ENCODE measurements at regions not wholly inside any gene's neighbourhood (a gene's known extent, or its start where the extent isn't known, plus 50 kb on each side); places are given as distances from the start of the nearest gene placed in this dataset.
"Not testable (repeated sequence)": the region's sequence is repeated elsewhere in the genome, so short reads cannot be mapped to it uniquely, and the experiment has no call there.

GRCh38 chr12:131356485-131357184 is 354.3 kb upstream of the SFSWAP start:
- H3K4me3 Mint-ChIP-seq = no peak overlapping the region
- H3K4me1 Mint-ChIP-seq (ENCODE audit: low read depth) = no peaks in the 10 kb centered on the region
- H3K27me3 Mint-ChIP-seq = peaks cover 18% of the 10 kb centered on the region
- no peaks in the 10 kb centered on the region for H3K9me3 Mint-ChIP-seq (ENCODE audit: low read depth)
- no peaks in the 10 kb centered on the region for H3K36me3 Mint-ChIP-seq
- no peak overlapping the region for H3K27ac Mint-ChIP-seq

DNA sequence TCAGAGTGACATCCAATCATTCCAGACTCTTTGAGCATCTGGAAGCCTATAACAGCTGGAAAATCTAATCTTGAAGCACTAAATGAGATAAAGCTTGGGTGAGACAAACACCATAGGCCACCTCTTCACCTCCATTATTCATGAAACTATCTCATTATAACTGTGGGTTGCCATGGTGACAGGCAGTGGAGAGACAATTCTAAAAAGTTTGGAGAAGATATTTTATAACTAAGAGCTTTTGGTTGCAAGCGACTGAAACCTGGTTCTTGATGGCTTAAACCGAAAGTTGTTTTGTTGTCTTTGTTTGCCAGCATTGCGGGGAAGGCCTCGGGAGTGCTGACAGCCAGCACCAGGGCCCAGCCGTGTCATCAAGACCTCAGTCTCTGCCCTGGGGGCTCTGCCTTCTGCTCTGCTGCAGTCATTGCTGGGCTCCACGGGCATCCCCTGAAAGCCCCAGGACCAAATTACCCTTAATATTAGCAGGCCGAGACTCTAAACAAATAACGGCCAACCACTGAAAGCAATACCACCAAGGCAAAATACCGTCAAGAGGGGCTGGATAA is 353.6 kb upstream of the SFSWAP start:
- Mint-ChIP-seq H3K27ac (no peak overlapping the region), H3K9me3 (ENCODE audit: low read depth) (no peaks in the 10 kb centered on the region), H3K27me3 (peaks cover 18% of the 10 kb centered on the region), H3K4me1 (ENCODE audit: low read depth) (no peaks in the 10 kb centered on the region), H3K4me3 (no peak overlapping the region), H3K36me3 (no peaks in the 10 kb centered on the region)

DNA sequence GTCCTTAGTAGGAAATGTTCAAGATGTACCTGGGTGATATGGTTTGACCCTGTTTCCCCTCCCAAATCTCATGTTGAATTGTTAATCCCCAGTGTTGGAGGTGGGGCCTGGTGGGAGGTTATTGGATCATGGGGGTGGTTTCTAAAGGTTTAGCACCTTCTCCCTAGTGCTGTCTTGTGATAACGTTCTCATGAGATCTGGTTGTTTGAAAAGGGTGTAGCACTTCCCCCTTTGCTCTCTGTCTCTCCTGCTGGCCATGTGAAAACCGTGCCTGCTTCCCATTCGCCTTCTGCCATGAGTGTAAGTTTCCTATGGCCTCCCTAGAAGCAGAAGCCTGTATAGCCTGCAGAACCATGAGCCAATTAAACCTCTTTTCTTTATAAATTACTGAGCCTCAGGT is 353.0 kb upstream of the SFSWAP start:
- Mint-ChIP-seq H3K4me1 (ENCODE audit: low read depth) (no peaks in the 10 kb centered on the region), H3K27me3 (peaks cover 15% of the 10 kb centered on the region)

DNA sequence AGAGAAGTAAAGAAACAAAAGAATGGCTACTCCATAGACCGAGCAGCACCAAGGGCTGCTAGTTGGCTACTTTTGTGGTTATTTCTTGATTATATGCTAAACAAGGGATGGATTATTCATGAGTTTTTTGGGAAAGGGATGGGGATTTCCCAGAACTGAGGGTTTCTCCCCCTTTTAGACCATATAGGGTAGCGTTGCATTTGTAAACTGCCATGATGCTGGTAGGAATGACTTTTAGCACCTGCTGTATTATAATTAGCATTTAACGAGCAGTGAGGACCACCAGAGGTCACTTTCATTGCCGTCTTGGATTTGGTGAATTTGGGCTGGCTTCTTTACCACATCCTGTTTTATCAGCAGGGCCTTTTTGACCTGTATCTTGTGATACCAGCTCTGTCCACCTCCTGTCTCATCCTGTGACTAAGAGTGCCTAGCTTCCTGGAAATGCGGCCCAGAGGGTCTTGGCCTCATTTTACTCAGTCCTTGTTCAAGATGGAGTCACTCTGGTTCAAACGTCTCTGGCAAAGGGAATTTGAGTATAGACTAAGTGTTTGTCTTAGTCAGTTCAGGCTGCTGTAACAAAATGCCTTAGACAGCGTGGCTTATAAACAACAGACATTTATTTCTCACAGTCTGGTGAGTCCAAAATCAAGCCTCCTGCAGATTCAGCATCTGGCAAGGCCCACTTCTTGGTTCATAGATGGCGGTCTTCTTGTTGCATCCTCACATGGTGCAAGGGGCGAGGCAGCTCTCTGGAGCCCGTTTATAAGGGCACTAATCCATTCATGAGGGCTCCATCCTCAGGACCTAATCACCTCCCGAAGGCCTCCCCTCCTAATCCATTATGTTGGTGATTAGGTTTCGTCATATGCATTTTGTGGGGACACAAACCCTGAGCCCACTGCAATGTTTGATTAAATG is 348.3 kb upstream of the SFSWAP start:
- Mint-ChIP-seq H3K9me3 (ENCODE audit: low read depth) (no peaks in the 10 kb centered on the region), H3K27ac (no peak overlapping the region), H3K4me1 (ENCODE audit: low read depth) (no peaks in the 10 kb centered on the region), H3K36me3 (no peaks in the 10 kb centered on the region), H3K4me3 (no peak overlapping the region), H3K27me3 (peaks cover 5% of the 10 kb centered on the region)

More for the DNA sequence above, 353.0 kb upstream of the SFSWAP start:
- Mint-ChIP-seq H3K9me3 (ENCODE audit: low read depth) (no peaks in the 10 kb centered on the region), H3K27ac (no peak overlapping the region), H3K36me3 (no peaks in the 10 kb centered on the region), H3K4me3 (no peak overlapping the region)

DNA sequence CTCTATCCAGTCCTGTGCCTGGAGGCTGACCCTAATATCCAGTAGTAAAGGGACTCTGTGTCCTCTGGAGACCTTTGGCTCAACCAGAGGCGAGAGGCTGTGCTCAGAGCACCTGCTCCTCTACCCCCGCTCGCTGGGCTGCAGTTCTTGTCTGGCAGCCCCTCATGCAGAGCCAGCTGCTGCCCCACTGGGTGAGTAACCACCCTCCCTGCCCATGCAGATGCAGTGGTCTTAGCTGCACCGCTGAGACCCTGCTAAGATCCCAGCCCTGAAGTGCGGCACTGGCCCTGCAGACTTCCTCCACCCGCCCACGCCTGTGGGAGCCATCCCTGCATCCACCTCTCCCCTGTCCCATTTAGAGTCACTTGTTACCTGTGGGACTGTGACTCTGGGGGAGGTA is 347.5 kb upstream of the SFSWAP start:
- Mint-ChIP-seq H3K36me3 (no peaks in the 10 kb centered on the region), H3K4me1 (ENCODE audit: low read depth) (no peaks in the 10 kb centered on the region), H3K9me3 (ENCODE audit: low read depth) (no peaks in the 10 kb centered on the region), H3K27ac (no peak overlapping the region), H3K4me3 (no peak overlapping the region), H3K27me3 (peaks cover 5% of the 10 kb centered on the region)

GRCh38 chr12:131363841-131364495 is 346.9 kb upstream of the SFSWAP start:
- no peaks in the 10 kb centered on the region for H3K4me1 Mint-ChIP-seq (ENCODE audit: low read depth)
- no peak overlapping the region for H3K4me3 Mint-ChIP-seq
- peaks cover 5% of the 10 kb centered on the region for H3K27me3 Mint-ChIP-seq
- H3K27ac Mint-ChIP-seq = no peak overlapping the region
- H3K36me3 Mint-ChIP-seq = no peaks in the 10 kb centered on the region
- H3K9me3 Mint-ChIP-seq (ENCODE audit: low read depth) = no peaks in the 10 kb centered on the region

DNA sequence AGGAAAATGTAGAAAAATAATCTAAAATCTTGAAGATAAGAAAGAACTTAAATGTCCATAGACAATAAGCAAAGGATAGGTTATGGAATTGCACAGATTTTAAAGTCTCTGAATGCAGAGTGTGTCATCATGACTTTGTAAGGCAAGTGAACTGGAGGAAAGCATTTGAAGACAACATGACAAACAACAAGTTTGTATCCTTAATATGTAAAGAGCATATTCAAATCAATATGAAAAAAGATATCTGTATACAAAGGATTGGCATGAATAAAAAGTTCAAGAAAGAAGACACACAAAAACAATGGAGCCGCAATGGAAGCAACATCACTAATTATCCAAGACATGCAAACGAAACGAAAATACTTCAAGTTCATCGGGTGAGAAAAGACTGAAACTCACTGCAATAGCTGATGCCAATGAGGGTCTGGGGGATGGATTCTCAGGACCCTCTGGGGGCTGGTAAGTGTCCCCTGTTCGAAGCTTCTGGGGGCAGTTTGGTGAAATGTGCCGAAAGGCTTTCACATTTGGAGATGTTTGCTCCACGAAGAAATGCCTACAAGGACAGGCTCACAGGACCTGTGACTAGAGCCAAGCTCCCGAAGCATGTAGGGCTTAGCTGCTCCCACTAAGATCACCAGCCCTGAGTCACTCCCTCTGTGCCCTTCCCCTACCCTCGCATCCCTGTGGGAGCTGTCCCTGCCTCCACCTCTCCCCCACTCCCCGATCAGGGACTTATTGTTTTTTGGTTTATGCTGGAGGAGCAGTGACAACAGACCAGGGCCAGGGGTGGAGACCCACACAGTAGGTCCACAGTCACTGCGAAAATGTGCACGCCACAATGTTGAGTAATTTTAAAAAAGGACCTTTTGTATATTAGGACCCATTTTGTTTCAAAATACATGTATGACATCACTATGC is 345.7 kb upstream of the SFSWAP start:
- H3K27me3 Mint-ChIP-seq = peaks cover 5% of the 10 kb centered on the region

GRCh38 chr12:131365821-131366260 is 345.0 kb upstream of the SFSWAP start:
- no peak overlapping the region for H3K27ac Mint-ChIP-seq
- H3K4me1 Mint-ChIP-seq (ENCODE audit: low read depth) = no peaks in the 10 kb centered on the region

More for the DNA sequence above, 345.7 kb upstream of the SFSWAP start:
- Mint-ChIP-seq H3K9me3 (ENCODE audit: low read depth) (no peaks in the 10 kb centered on the region), H3K36me3 (no peaks in the 10 kb centered on the region), H3K4me1 (ENCODE audit: low read depth) (no peaks in the 10 kb centered on the region), H3K27ac (no peak overlapping the region), H3K4me3 (no peak overlapping the region)

DNA sequence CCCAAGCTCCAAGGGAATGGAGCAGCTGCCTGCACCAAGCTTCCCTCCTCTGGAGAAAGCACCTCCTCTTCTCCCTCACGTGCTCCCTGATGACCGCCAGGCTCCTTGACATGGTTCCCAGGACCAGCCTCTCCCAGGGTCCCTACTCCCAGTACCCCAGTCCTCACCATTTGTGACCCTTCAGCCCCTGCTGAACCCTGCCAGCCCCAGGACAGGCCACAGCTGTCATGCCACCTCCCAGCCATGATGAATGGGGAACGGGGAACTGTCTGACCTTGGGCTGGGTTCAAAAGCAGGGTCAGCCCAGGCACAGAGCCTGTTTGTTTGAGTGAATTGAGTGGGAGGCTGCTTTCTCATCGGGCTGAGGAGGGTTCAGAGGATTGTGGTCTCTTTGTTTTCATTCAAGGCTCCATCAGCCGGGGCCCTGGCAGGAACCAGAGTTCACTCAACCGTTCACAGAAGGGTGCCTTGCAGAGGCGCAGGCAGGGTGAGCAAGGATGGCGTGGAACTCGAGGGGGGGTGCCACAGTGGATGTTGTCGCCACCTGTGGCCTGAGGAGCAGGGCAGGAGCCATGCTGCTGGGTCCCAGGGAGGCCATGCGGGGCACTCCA is 344.5 kb upstream of the SFSWAP start:
- H3K27ac Mint-ChIP-seq = no peak overlapping the region
- peaks cover 5% of the 10 kb centered on the region for H3K27me3 Mint-ChIP-seq
- H3K9me3 Mint-ChIP-seq (ENCODE audit: low read depth) = no peaks in the 10 kb centered on the region
- H3K36me3 Mint-ChIP-seq = no peaks in the 10 kb centered on the region
- no peaks in the 10 kb centered on the region for H3K4me1 Mint-ChIP-seq (ENCODE audit: low read depth)
- no peak overlapping the region for H3K4me3 Mint-ChIP-seq

More at GRCh38 chr12:131365821-131366260, 345.0 kb upstream of the SFSWAP start:
- H3K4me3 Mint-ChIP-seq = no peak overlapping the region
- H3K9me3 Mint-ChIP-seq (ENCODE audit: low read depth) = no peaks in the 10 kb centered on the region
- H3K27me3 Mint-ChIP-seq = peaks cover 5% of the 10 kb centered on the region
- H3K36me3 Mint-ChIP-seq = no peaks in the 10 kb centered on the region

DNA sequence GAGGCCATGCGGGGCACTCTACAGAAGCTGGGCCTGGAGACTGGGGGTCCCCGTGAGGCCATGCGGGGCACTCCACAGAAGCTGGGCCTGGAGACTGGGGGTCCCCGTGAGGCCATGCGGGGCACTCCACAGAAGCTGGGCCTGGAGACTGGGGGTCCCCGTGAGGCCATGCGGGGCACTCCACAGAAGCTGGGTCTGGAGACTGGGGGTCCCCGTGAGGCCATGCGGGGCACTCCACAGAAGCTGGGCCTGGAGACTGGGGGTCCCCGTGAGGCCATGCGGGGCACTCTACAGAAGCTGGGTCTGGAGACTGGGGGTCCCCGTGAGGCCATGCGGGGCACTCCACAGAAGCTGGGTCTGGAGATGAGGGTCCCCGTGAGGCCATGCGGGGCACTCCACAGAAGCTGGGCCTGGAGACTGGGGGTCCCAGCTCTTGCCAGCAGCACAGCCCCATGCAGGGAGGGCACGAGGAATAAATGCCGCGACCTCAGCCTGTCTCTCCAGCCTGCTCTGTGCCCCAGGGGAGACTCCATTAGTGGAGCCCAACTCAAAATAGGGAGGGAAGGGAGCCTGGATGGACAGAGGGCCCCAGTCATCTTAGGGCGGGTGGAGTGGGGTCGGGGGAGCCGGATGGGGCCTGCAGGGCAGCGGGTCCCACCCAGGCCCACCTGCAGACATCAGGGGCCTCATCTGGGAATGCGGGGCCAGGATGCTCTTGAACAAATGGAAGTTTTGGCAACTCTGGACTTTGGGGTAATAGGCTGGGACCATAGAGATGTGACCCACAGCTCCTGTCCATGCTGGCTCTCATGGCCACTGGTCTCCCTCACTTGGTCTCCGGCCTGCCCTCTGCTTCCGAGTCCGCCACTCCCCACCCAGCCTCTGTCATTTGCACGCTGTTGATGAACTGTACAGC is 343.6 kb upstream of the SFSWAP start:
- not testable (repeated sequence) for H3K9me3 Mint-ChIP-seq (ENCODE audit: low read depth); H3K27me3 Mint-ChIP-seq; H3K27ac Mint-ChIP-seq; H3K4me3 Mint-ChIP-seq; H3K36me3 Mint-ChIP-seq; H3K4me1 Mint-ChIP-seq (ENCODE audit: low read depth)

GRCh38 chr12:131367983-131368667 is 342.8 kb upstream of the SFSWAP start:
- H3K4me3 Mint-ChIP-seq = no peak overlapping the region
- no peaks in the 10 kb centered on the region for H3K4me1 Mint-ChIP-seq (ENCODE audit: low read depth)
- H3K27ac Mint-ChIP-seq = no peak overlapping the region
- H3K36me3 Mint-ChIP-seq = no peaks in the 10 kb centered on the region
- no peaks in the 10 kb centered on the region for H3K9me3 Mint-ChIP-seq (ENCODE audit: low read depth)
- peaks cover 5% of the 10 kb centered on the region for H3K27me3 Mint-ChIP-seq

GRCh38 chr12:131368668-131369071 is 342.2 kb upstream of the SFSWAP start:
- H3K36me3 Mint-ChIP-seq = no peaks in the 10 kb centered on the region
- H3K27ac Mint-ChIP-seq = no peak overlapping the region
- H3K9me3 Mint-ChIP-seq (ENCODE audit: low read depth) = no peaks in the 10 kb centered on the region
- H3K4me3 Mint-ChIP-seq = no peak overlapping the region
- H3K4me1 Mint-ChIP-seq (ENCODE audit: low read depth) = no peaks in the 10 kb centered on the region
- peaks cover 5% of the 10 kb centered on the region for H3K27me3 Mint-ChIP-seq

Measured in activated naive CD8-positive, alpha-beta T cell (primary cell).